ENCODE measurements at regions not wholly inside any gene's neighbourhood (a gene's known extent, or its start where the extent isn't known, plus 50 kb on each side); places are given as distances from the start of the nearest gene placed in this dataset.
"Not testable (repeated sequence)": the region's sequence is repeated elsewhere in the genome, so short reads cannot be mapped to it uniquely, and the experiment has no call there.

DNA sequence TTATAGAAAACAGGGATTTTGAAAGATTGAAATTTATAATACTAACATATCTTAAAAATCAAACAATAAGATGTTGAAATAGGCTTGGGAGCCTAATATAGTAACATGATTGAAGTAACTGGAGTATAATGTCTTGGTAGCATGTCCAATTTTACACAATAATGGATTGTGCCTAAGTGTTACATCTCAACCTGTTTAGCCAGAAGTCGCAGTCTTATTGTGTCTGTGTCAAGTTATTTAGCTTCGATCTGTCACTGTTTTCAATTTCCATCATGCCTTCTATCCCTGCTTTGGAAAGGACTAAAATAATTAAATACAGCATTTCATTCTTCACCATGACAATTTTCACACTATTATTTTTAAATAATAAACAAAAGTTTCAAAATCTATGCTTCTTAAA lies 1352.2 kb downstream of the SI start:
- H3K9me3 ChIP-seq (ENCODE audit: control insufficient read depth in 2 of 2, low read length in 2 of 2), result no peaks in the 10 kb centered on the region
- no peak overlapping the region for H3K9ac ChIP-seq (ENCODE audit: low read length in 2 of 2)
- H3K27ac ChIP-seq (ENCODE audit: low read length), result no peak overlapping the region
- H3K4me3 ChIP-seq (ENCODE audit: low read length in 2 of 2), result no peak overlapping the region
- H3K36me3 ChIP-seq (ENCODE audit: control insufficient read depth in 2 of 2, insufficient read depth in 2 of 2, low read length in 2 of 2), result no peaks in the 10 kb centered on the region
- H3K4me1 ChIP-seq (ENCODE audit: control insufficient read depth, insufficient read depth, low read length), result no peaks in the 10 kb centered on the region
- H3K27me3 ChIP-seq (ENCODE audit: control insufficient read depth in 1 of 2, insufficient read depth in 2 of 2, low read length in 2 of 2), result no peaks in the 10 kb centered on the region

DNA sequence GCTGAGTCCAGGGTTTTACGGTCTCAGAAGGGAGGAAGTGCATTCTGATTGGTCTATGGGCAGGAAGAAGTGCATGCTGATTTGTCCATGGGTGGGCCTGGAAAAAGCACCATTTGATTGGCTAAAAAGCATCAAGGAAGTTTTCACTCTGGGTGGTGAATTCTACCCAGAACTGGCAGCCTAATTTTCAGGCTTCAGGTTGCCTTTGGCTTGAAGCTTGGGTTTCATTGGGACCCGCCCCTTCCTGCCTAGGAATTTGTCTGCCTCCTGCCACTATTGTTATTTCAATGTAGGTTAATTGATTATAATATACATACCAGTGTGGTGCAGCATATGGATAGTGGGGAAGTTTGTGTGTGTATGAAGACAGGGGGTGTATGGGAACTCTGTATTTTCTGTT lies 1355.9 kb downstream of the SI start:
- Histone ChIP-seq H3K27ac (ENCODE audit: low read length) (no peak overlapping the region), H3K4me1 (ENCODE audit: control insufficient read depth, insufficient read depth, low read length) (no peaks in the 10 kb centered on the region), H3K4me3 (ENCODE audit: low read length in 2 of 2) (no peak overlapping the region), H3K9ac (ENCODE audit: low read length in 2 of 2) (no peak overlapping the region), H3K9me3 (ENCODE audit: control insufficient read depth in 2 of 2, low read length in 2 of 2) (no peaks in the 10 kb centered on the region), H3K36me3 (ENCODE audit: control insufficient read depth in 2 of 2, insufficient read depth in 2 of 2, low read length in 2 of 2) (no peaks in the 10 kb centered on the region), H3K27me3 (ENCODE audit: control insufficient read depth in 1 of 2, insufficient read depth in 2 of 2, low read length in 2 of 2) (no peaks in the 10 kb centered on the region)

- H3K36me3 ChIP-seq (ENCODE audit: control insufficient read depth in 2 of 2, insufficient read depth in 2 of 2, low read length in 2 of 2), result no peaks in the 10 kb centered on the region
- no peaks in the 10 kb centered on the region for H3K27me3 ChIP-seq (ENCODE audit: control insufficient read depth in 1 of 2, insufficient read depth in 2 of 2, low read length in 2 of 2)
- no peak overlapping the region for H3K4me3 ChIP-seq (ENCODE audit: low read length in 2 of 2)
- H3K9ac ChIP-seq (ENCODE audit: low read length in 2 of 2), result no peak overlapping the region
- H3K27ac ChIP-seq (ENCODE audit: low read length), result no peak overlapping the region
- H3K4me1 ChIP-seq (ENCODE audit: control insufficient read depth, insufficient read depth, low read length), result no peaks in the 10 kb centered on the region
- H3K9me3 ChIP-seq (ENCODE audit: control insufficient read depth in 2 of 2, low read length in 2 of 2), result no peaks in the 10 kb centered on the region
Measured at GRCh38 chr3:163721596-163721995, 1356.7 kb downstream of the SI start.

GRCh38 chr3:163717377-163717776 lies 1360.9 kb downstream of the SI start:
- H3K4me3 ChIP-seq (ENCODE audit: low read length in 2 of 2), result no peak overlapping the region
- H3K9ac ChIP-seq (ENCODE audit: low read length in 2 of 2), result no peak overlapping the region
- no peaks in the 10 kb centered on the region for H3K9me3 ChIP-seq (ENCODE audit: control insufficient read depth in 2 of 2, low read length in 2 of 2)
- H3K27me3 ChIP-seq (ENCODE audit: control insufficient read depth in 1 of 2, insufficient read depth in 2 of 2, low read length in 2 of 2), result no peaks in the 10 kb centered on the region
- no peaks in the 10 kb centered on the region for H3K36me3 ChIP-seq (ENCODE audit: control insufficient read depth in 2 of 2, insufficient read depth in 2 of 2, low read length in 2 of 2)
- H3K27ac ChIP-seq (ENCODE audit: low read length), result no peak overlapping the region
- no peaks in the 10 kb centered on the region for H3K4me1 ChIP-seq (ENCODE audit: control insufficient read depth, insufficient read depth, low read length)

- Histone ChIP-seq H3K9me3 (ENCODE audit: control insufficient read depth in 2 of 2, low read length in 2 of 2) (no peaks in the 10 kb centered on the region), H3K27me3 (ENCODE audit: control insufficient read depth in 1 of 2, insufficient read depth in 2 of 2, low read length in 2 of 2) (no peaks in the 10 kb centered on the region), H3K27ac (ENCODE audit: low read length) (no peak overlapping the region), H3K4me1 (ENCODE audit: control insufficient read depth, insufficient read depth, low read length) (no peaks in the 10 kb centered on the region), H3K9ac (ENCODE audit: low read length in 2 of 2) (no peak overlapping the region), H3K36me3 (ENCODE audit: control insufficient read depth in 2 of 2, insufficient read depth in 2 of 2, low read length in 2 of 2) (no peaks in the 10 kb centered on the region), H3K4me3 (ENCODE audit: low read length in 2 of 2) (no peak overlapping the region)
Measured at GRCh38 chr3:163708428-163708827, 1369.9 kb downstream of the SI start.

DNA sequence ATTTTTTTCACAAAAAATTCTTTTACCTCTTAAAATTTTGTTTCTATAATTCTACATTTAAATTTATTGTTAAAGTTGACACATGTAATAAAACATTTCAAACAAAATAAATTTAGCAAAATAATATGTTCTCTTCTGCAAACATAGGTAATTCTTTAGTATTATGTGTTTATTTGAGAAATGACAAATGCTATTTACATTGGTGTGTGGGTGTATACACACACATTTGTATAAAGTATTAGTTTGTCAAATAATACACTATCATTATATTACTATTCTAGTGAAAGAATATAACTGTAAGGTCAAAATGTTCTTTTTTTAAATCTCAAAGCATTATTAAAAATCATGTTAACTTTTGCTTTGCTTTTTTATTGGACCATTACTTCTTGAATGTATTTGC lies 1370.6 kb downstream of the SI start:
- Histone ChIP-seq H3K9me3 (ENCODE audit: control insufficient read depth in 2 of 2, low read length in 2 of 2) (no peaks in the 10 kb centered on the region), H3K36me3 (ENCODE audit: control insufficient read depth in 2 of 2, insufficient read depth in 2 of 2, low read length in 2 of 2) (no peaks in the 10 kb centered on the region), H3K27me3 (ENCODE audit: control insufficient read depth in 1 of 2, insufficient read depth in 2 of 2, low read length in 2 of 2) (no peaks in the 10 kb centered on the region), H3K27ac (ENCODE audit: low read length) (no peak overlapping the region), H3K4me1 (ENCODE audit: control insufficient read depth, insufficient read depth, low read length) (no peaks in the 10 kb centered on the region), H3K9ac (ENCODE audit: low read length in 2 of 2) (no peak overlapping the region), H3K4me3 (ENCODE audit: low read length in 2 of 2) (no peak overlapping the region)

DNA sequence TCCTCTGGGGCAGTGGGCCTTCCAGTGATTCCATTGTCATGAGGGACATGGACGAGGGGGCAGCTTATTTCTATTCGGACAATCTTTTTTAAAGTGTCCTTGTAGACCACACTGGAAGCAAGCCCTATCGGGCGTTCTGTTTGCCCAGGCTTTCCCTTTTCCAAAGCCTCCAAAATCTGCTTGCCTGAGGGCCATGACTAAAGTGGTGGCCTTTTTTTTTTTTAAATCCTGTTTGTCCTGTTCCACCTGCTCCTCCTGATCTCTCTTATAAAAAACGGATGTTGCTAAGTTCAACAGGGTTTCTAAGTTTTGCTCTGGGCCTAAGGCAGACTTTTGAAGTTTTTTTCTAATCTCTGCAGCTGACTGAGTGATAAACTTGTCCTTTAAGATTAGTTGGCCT lies 1380.1 kb downstream of the SI start:
- H3K4me3 ChIP-seq (ENCODE audit: low read length in 2 of 2); H3K27me3 ChIP-seq (ENCODE audit: control insufficient read depth in 1 of 2, insufficient read depth in 2 of 2, low read length in 2 of 2); H3K9ac ChIP-seq (ENCODE audit: low read length in 2 of 2); H3K36me3 ChIP-seq (ENCODE audit: control insufficient read depth in 2 of 2, insufficient read depth in 2 of 2, low read length in 2 of 2); H3K9me3 ChIP-seq (ENCODE audit: control insufficient read depth in 2 of 2, low read length in 2 of 2); H3K4me1 ChIP-seq (ENCODE audit: control insufficient read depth, insufficient read depth, low read length); H3K27ac ChIP-seq (ENCODE audit: low read length): not testable (repeated sequence)

- no peaks in the 10 kb centered on the region for H3K27me3 ChIP-seq (ENCODE audit: control insufficient read depth in 1 of 2, insufficient read depth in 2 of 2, low read length in 2 of 2)
- peaks cover 4 to 10% of the 10 kb centered on the region in 2 donors for H3K9me3 ChIP-seq (ENCODE audit: control insufficient read depth in 2 of 2, low read length in 2 of 2)
- H3K4me1 ChIP-seq (ENCODE audit: control insufficient read depth, insufficient read depth, low read length), result no peaks in the 10 kb centered on the region
- no peak overlapping the region for H3K9ac ChIP-seq (ENCODE audit: low read length in 2 of 2)
- no peaks in the 10 kb centered on the region for H3K36me3 ChIP-seq (ENCODE audit: control insufficient read depth in 2 of 2, insufficient read depth in 2 of 2, low read length in 2 of 2)
- no peak overlapping the region for H3K4me3 ChIP-seq (ENCODE audit: low read length in 2 of 2)
- H3K27ac ChIP-seq (ENCODE audit: low read length), result no peak overlapping the region
Measured at GRCh38 chr3:163692494-163692893, 1385.8 kb downstream of the SI start.

- no peak overlapping the region for H3K27ac ChIP-seq (ENCODE audit: low read length)
- no peaks in the 10 kb centered on the region for H3K36me3 ChIP-seq (ENCODE audit: control insufficient read depth in 2 of 2, insufficient read depth in 2 of 2, low read length in 2 of 2)
- H3K27me3 ChIP-seq (ENCODE audit: control insufficient read depth in 1 of 2, insufficient read depth in 2 of 2, low read length in 2 of 2), result no peaks in the 10 kb centered on the region
- no peak overlapping the region for H3K9ac ChIP-seq (ENCODE audit: low read length in 2 of 2)
- H3K4me3 ChIP-seq (ENCODE audit: low read length in 2 of 2), result no peak overlapping the region
- peaks cover 4 to 10% of the 10 kb centered on the region in 2 donors for H3K9me3 ChIP-seq (ENCODE audit: control insufficient read depth in 2 of 2, low read length in 2 of 2)
- no peaks in the 10 kb centered on the region for H3K4me1 ChIP-seq (ENCODE audit: control insufficient read depth, insufficient read depth, low read length)
Measured at GRCh38 chr3:163684651-163685050, 1393.6 kb downstream of the SI start.

- Histone ChIP-seq H3K4me3 (ENCODE audit: low read length in 2 of 2) (no peak overlapping the region), H3K9me3 (ENCODE audit: control insufficient read depth in 2 of 2, low read length in 2 of 2) (no peaks in the 10 kb centered on the region), H3K27me3 (ENCODE audit: control insufficient read depth in 1 of 2, insufficient read depth in 2 of 2, low read length in 2 of 2) (no peaks in the 10 kb centered on the region), H3K9ac (ENCODE audit: low read length in 2 of 2) (no peak overlapping the region), H3K36me3 (ENCODE audit: control insufficient read depth in 2 of 2, insufficient read depth in 2 of 2, low read length in 2 of 2) (no peaks in the 10 kb centered on the region), H3K4me1 (ENCODE audit: control insufficient read depth, insufficient read depth, low read length) (no peaks in the 10 kb centered on the region), H3K27ac (ENCODE audit: low read length) (no peak overlapping the region)
Measured at GRCh38 chr3:163672954-163673353, 1405.3 kb downstream of the SI start.

- Histone ChIP-seq H3K4me3 (ENCODE audit: low read length in 2 of 2) (no peak overlapping the region), H3K9me3 (ENCODE audit: control insufficient read depth in 2 of 2, low read length in 2 of 2) (no peaks in the 10 kb centered on the region), H3K36me3 (ENCODE audit: control insufficient read depth in 2 of 2, insufficient read depth in 2 of 2, low read length in 2 of 2) (no peaks in the 10 kb centered on the region), H3K27ac (ENCODE audit: low read length) (no peak overlapping the region), H3K9ac (ENCODE audit: low read length in 2 of 2) (no peak overlapping the region), H3K4me1 (ENCODE audit: control insufficient read depth, insufficient read depth, low read length) (no peaks in the 10 kb centered on the region), H3K27me3 (ENCODE audit: control insufficient read depth in 1 of 2, insufficient read depth in 2 of 2, low read length in 2 of 2) (no peaks in the 10 kb centered on the region)
Measured at GRCh38 chr3:163671201-163671600, 1407.1 kb downstream of the SI start.

- H3K27ac ChIP-seq (ENCODE audit: low read length), result no peak overlapping the region
- H3K9ac ChIP-seq (ENCODE audit: low read length in 2 of 2), result no peak overlapping the region
- H3K4me3 ChIP-seq (ENCODE audit: low read length in 2 of 2), result no peak overlapping the region
- no peaks in the 10 kb centered on the region for H3K27me3 ChIP-seq (ENCODE audit: control insufficient read depth in 1 of 2, insufficient read depth in 2 of 2, low read length in 2 of 2)
- no peaks in the 10 kb centered on the region for H3K36me3 ChIP-seq (ENCODE audit: control insufficient read depth in 2 of 2, insufficient read depth in 2 of 2, low read length in 2 of 2)
- H3K9me3 ChIP-seq (ENCODE audit: control insufficient read depth in 2 of 2, low read length in 2 of 2), result no peaks in the 10 kb centered on the region
- H3K4me1 ChIP-seq (ENCODE audit: control insufficient read depth, insufficient read depth, low read length), result no peaks in the 10 kb centered on the region
Measured at GRCh38 chr3:163664466-163664865, 1413.8 kb downstream of the SI start.
